ENCODE measurements at regions not wholly inside any gene's neighbourhood (a gene's known extent, or its start where the extent isn't known, plus 50 kb on each side); places are given as distances from the start of the nearest gene placed in this dataset.

- Histone ChIP-seq H3K4me3 (ENCODE audit: low read length in 2 of 2) (no peak overlapping the region), H3K4me1 (ENCODE audit: insufficient read depth, low read length) (no peaks in the 10 kb centered on the region), H3K36me3 (ENCODE audit: insufficient read depth, low read length) (no peaks in the 10 kb centered on the region), H3K27me3 (ENCODE audit: insufficient read depth, low read length) (no peaks in the 10 kb centered on the region), H3K27ac (ENCODE audit: low read depth, low read length) (no peak overlapping the region), H3K9me3 (ENCODE audit: control insufficient read depth in 1 of 2, low read length in 2 of 2) (no peaks in the 10 kb centered on the region)
- ChIA-PET POLR2A (ENCODE audit: partially characterized antibody) (no interaction called here), CTCF (ENCODE audit: partially characterized antibody) (interaction anchor here (1.1 kb wide), 1 partner anchor 103 kb away, joined by 3 read pairs; no protein-coding TSS in a partner anchor)
- peaks cover 0 to 2% (median 0%) of the 10 kb centered on the region in 8 donors for H3K9me3 Mint-ChIP-seq
- no peak overlapping the region for H3K27ac Mint-ChIP-seq
- DNase-seq, result no peak
- H3K27me3 Mint-ChIP-seq, result peaks cover 2 to 4% of the 10 kb centered on the region in 2 donors
- H3K4me3 Mint-ChIP-seq, result no peak overlapping the region
- intact Hi-C loops (cut with micrococcal nuclease), result no loop called here
- peaks cover 0 to 3% of the 10 kb centered on the region in 2 donors for H3K36me3 Mint-ChIP-seq
- H3K4me1 Mint-ChIP-seq, result no peaks in the 10 kb centered on the region
These were observed 75.0 kb upstream of the PKDCC start for GRCh38 chr2:41972819-41973218.

- Mint-ChIP-seq H3K4me1 (no peaks in the 10 kb centered on the region), H3K27me3 (peaks cover 3 to 4% of the 10 kb centered on the region in 2 donors), H3K27ac (no peak overlapping the region), H3K4me3 (no peak overlapping the region), H3K9me3 (peaks cover 0 to 2% (median 0%) of the 10 kb centered on the region in 8 donors), H3K36me3 (peaks cover 0 to 3% of the 10 kb centered on the region in 2 donors)
- CTCF ChIA-PET (ENCODE audit: partially characterized antibody), result interaction anchor here (1.1 kb wide), 1 partner anchor 104 kb away, joined by 3 read pairs; no protein-coding TSS in a partner anchor
- POLR2A ChIA-PET (ENCODE audit: partially characterized antibody), result no interaction called here
- Histone ChIP-seq H3K4me3 (ENCODE audit: low read length in 2 of 2) (no peak overlapping the region), H3K36me3 (ENCODE audit: insufficient read depth, low read length) (no peaks in the 10 kb centered on the region), H3K27ac (ENCODE audit: low read depth, low read length) (no peak overlapping the region), H3K27me3 (ENCODE audit: insufficient read depth, low read length) (no peaks in the 10 kb centered on the region), H3K4me1 (ENCODE audit: insufficient read depth, low read length) (no peaks in the 10 kb centered on the region), H3K9me3 (ENCODE audit: control insufficient read depth in 1 of 2, low read length in 2 of 2) (no peaks in the 10 kb centered on the region)
- DNase-seq, result no peak
- intact Hi-C loops (cut with micrococcal nuclease), result no loop called here
These were observed 74.0 kb upstream of the PKDCC start for GRCh38 chr2:41973871-41974270.

- H3K4me1 ChIP-seq (ENCODE audit: insufficient read depth, low read length), result no peaks in the 10 kb centered on the region
- no peaks in the 10 kb centered on the region for H3K9me3 ChIP-seq (ENCODE audit: control insufficient read depth in 1 of 2, low read length in 2 of 2)
- no peaks in the 10 kb centered on the region for H3K36me3 ChIP-seq (ENCODE audit: insufficient read depth, low read length)
- H3K27me3 ChIP-seq (ENCODE audit: insufficient read depth, low read length), result no peaks in the 10 kb centered on the region
- Mint-ChIP-seq H3K27ac (no peak overlapping the region), H3K4me1 (no peaks in the 10 kb centered on the region), H3K4me3 (no peak overlapping the region), H3K9me3 (peaks cover 0 to 3% (median 0%) of the 10 kb centered on the region in 8 donors), H3K27me3 (peaks cover 2 to 8% of the 10 kb centered on the region in 2 donors), H3K36me3 (no peaks in the 10 kb centered on the region)
- ChIA-PET POLR2A (ENCODE audit: partially characterized antibody) (no interaction called here), CTCF (ENCODE audit: partially characterized antibody) (interaction anchor here (1.3 kb wide), 1 partner anchor 13 kb away, joined by 3 read pairs; no protein-coding TSS in a partner anchor)
- intact Hi-C loops (cut with micrococcal nuclease), result no loop called here
- no peak overlapping the region for H3K4me3 ChIP-seq (ENCODE audit: low read length in 2 of 2)
- no peak for DNase-seq
- H3K27ac ChIP-seq (ENCODE audit: low read depth, low read length), result no peak overlapping the region
These were observed 66.4 kb upstream of the PKDCC start for GRCh38 chr2:41981417-41981816.

GRCh38 chr2:41985573-41986095 is 62.2 kb upstream of the PKDCC start:
- intact Hi-C loops (cut with micrococcal nuclease), result no loop called here
- DNase-seq, result no peak
- ChIA-PET POLR2A (ENCODE audit: partially characterized antibody) (no interaction called here), CTCF (ENCODE audit: partially characterized antibody) (interaction anchor here (1.0 kb wide), 1 partner anchor 66 kb away, joined by 4 read pairs; no protein-coding TSS in a partner anchor)
- no peak overlapping the region for H3K27ac ChIP-seq (ENCODE audit: low read depth, low read length)
- no peaks in the 10 kb centered on the region for H3K36me3 ChIP-seq (ENCODE audit: insufficient read depth, low read length)
- Mint-ChIP-seq H3K9me3 (peaks cover 0 to 1% (median 0%) of the 10 kb centered on the region in 8 donors), H3K4me1 (no peaks in the 10 kb centered on the region), H3K4me3 (no peak overlapping the region), H3K27ac (no peak overlapping the region), H3K36me3 (no peaks in the 10 kb centered on the region), H3K27me3 (peaks cover 4 to 6% of the 10 kb centered on the region in 2 donors)
- no peaks in the 10 kb centered on the region for H3K4me1 ChIP-seq (ENCODE audit: insufficient read depth, low read length)
- no peaks in the 10 kb centered on the region for H3K9me3 ChIP-seq (ENCODE audit: control insufficient read depth in 1 of 2, low read length in 2 of 2)
- no peaks in the 10 kb centered on the region for H3K27me3 ChIP-seq (ENCODE audit: insufficient read depth, low read length)
- H3K4me3 ChIP-seq (ENCODE audit: low read length in 2 of 2), result no peak overlapping the region

GRCh38 chr2:41989501-41990180 is 58.2 kb upstream of the PKDCC start:
- no peaks in the 10 kb centered on the region for H3K27me3 ChIP-seq (ENCODE audit: insufficient read depth, low read length)
- H3K36me3 ChIP-seq (ENCODE audit: insufficient read depth, low read length), result no peaks in the 10 kb centered on the region
- no peaks in the 10 kb centered on the region for H3K4me1 ChIP-seq (ENCODE audit: insufficient read depth, low read length)
- POLR2A ChIA-PET (ENCODE audit: partially characterized antibody), result no interaction called here
- H3K4me3 ChIP-seq (ENCODE audit: low read length in 2 of 2), result no peak overlapping the region
- no peak for DNase-seq
- H3K4me1 Mint-ChIP-seq, result peaks cover 0 to 1% (median 0%) of the 10 kb centered on the region in 4 donors
- intact Hi-C loops (cut with micrococcal nuclease), result no loop called here
- H3K9me3 ChIP-seq (ENCODE audit: control insufficient read depth in 1 of 2, low read length in 2 of 2), result no peaks in the 10 kb centered on the region
- H3K36me3 Mint-ChIP-seq, result no peaks in the 10 kb centered on the region
- H3K27ac ChIP-seq (ENCODE audit: low read depth, low read length), result no peak overlapping the region
- CTCF ChIA-PET (ENCODE audit: partially characterized antibody), result no interaction called here
- peaks cover 5 to 11% of the 10 kb centered on the region in 2 donors for H3K27me3 Mint-ChIP-seq
- no peak overlapping the region for H3K4me3 Mint-ChIP-seq
- H3K27ac Mint-ChIP-seq, result no peak overlapping the region
- H3K9me3 Mint-ChIP-seq, result peaks cover 0 to 4% (median 0%) of the 10 kb centered on the region in 8 donors

- H3K27me3 Mint-ChIP-seq, result peaks cover 5 to 12% of the 10 kb centered on the region in 2 donors
- no peaks in the 10 kb centered on the region for H3K36me3 ChIP-seq (ENCODE audit: insufficient read depth, low read length)
- POLR2A ChIA-PET (ENCODE audit: partially characterized antibody), result no interaction called here
- CTCF ChIA-PET (ENCODE audit: partially characterized antibody), result no interaction called here
- DNase-seq, result no peak
- H3K4me3 ChIP-seq (ENCODE audit: low read length in 2 of 2), result no peak overlapping the region
- H3K36me3 Mint-ChIP-seq, result no peaks in the 10 kb centered on the region
- H3K27ac ChIP-seq (ENCODE audit: low read depth, low read length), result no peak overlapping the region
- H3K4me1 Mint-ChIP-seq, result peaks cover 0 to 1% (median 0%) of the 10 kb centered on the region in 4 donors
- no peak overlapping the region for H3K4me3 Mint-ChIP-seq
- H3K9me3 ChIP-seq (ENCODE audit: control insufficient read depth in 1 of 2, low read length in 2 of 2), result no peaks in the 10 kb centered on the region
- H3K27me3 ChIP-seq (ENCODE audit: insufficient read depth, low read length), result no peaks in the 10 kb centered on the region
- no peak overlapping the region for H3K27ac Mint-ChIP-seq
- no peaks in the 10 kb centered on the region for H3K4me1 ChIP-seq (ENCODE audit: insufficient read depth, low read length)
- peaks cover 0 to 7% (median 0%) of the 10 kb centered on the region in 8 donors for H3K9me3 Mint-ChIP-seq
- intact Hi-C loops (cut with micrococcal nuclease), result no loop called here
These were observed 57.6 kb upstream of the PKDCC start for GRCh38 chr2:41990245-41990644.

GRCh38 chr2:41990688-41991087 is 57.1 kb upstream of the PKDCC start:
- no peak overlapping the region for H3K27ac Mint-ChIP-seq

More at GRCh38 chr2:41990688-41991087, 57.1 kb upstream of the PKDCC start:
- Mint-ChIP-seq H3K4me1 (peaks cover 0 to 1% (median 0%) of the 10 kb centered on the region in 4 donors), H3K36me3 (no peaks in the 10 kb centered on the region), H3K4me3 (no peak overlapping the region), H3K9me3 (peaks cover 0 to 7% (median 0%) of the 10 kb centered on the region in 8 donors), H3K27me3 (peaks cover 5 to 12% of the 10 kb centered on the region in 2 donors)
- ChIA-PET POLR2A (ENCODE audit: partially characterized antibody) (no interaction called here), CTCF (ENCODE audit: partially characterized antibody) (no interaction called here)
- H3K27ac ChIP-seq (ENCODE audit: low read depth, low read length), result no peak overlapping the region
- H3K9me3 ChIP-seq (ENCODE audit: control insufficient read depth in 1 of 2, low read length in 2 of 2), result no peaks in the 10 kb centered on the region
- H3K36me3 ChIP-seq (ENCODE audit: insufficient read depth, low read length), result no peaks in the 10 kb centered on the region
- H3K4me3 ChIP-seq (ENCODE audit: low read length in 2 of 2), result no peak overlapping the region
- DNase-seq, result no peak
- H3K4me1 ChIP-seq (ENCODE audit: insufficient read depth, low read length), result no peaks in the 10 kb centered on the region
- intact Hi-C loops (cut with micrococcal nuclease), result no loop called here
- no peaks in the 10 kb centered on the region for H3K27me3 ChIP-seq (ENCODE audit: insufficient read depth, low read length)

All from CD4-positive, alpha-beta memory T cell (primary cell).